ENCODE measurements at regions not wholly inside any gene's neighbourhood (a gene's known extent, or its start where the extent isn't known, plus 50 kb on each side); places are given as distances from the start of the nearest gene placed in this dataset.
A peak's percentile ranks its signal among the peaks of the same experiment; 100 is the strongest.

- Histone ChIP-seq H3K4me3 (no peak overlapping the region), H3K4me1 (no peaks in the 10 kb centered on the region), H3K27ac (peak overlapping the region; percentile 41), H3K9me3 (no peaks in the 10 kb centered on the region), H3K27me3 (ENCODE audit: insufficient read depth in 3 of 3, low read length in 2 of 3) (peaks cover 0 to 2% (median 0%) of the 10 kb centered on the region in 3 donors), H3K36me3 (ENCODE audit: insufficient read depth in 1 of 2, low read depth in 1 of 2) (no peaks in the 10 kb centered on the region)
- intact Hi-C loops (cut with DNase I): no loop called here
- DNase-seq: no peak
- no peak for TF ChIP-seq CTCF (IDR thresholded peaks at IDR 0.05)
- WGBS, 3 donors: 56 to 65% (median 61%) methylated on average over 9 of the region's 9 CpGs
- peak in 2 of 4 donors; percentile 42 to 64 for ATAC-seq
Measured at GRCh38 chr9:86500667-86501435, 146.6 kb upstream of the TUT7 start.

GRCh38 chr9:86500031-86500430, 145.8 kb upstream of the TUT7 start:
- TF ChIP-seq CTCF (IDR thresholded peaks at IDR 0.05): no peak
- DNase-seq: no peak
- no peaks in the 10 kb centered on the region for H3K4me1 ChIP-seq
- H3K4me3 ChIP-seq: no peak overlapping the region
- no peaks in the 10 kb centered on the region for H3K9me3 ChIP-seq
- peaks cover 0 to 2% (median 0%) of the 10 kb centered on the region in 3 donors for H3K27me3 ChIP-seq (ENCODE audit: insufficient read depth in 3 of 3, low read length in 2 of 3)
- no peaks in the 10 kb centered on the region for H3K36me3 ChIP-seq (ENCODE audit: insufficient read depth in 1 of 2, low read depth in 1 of 2)
- H3K27ac ChIP-seq: no peak overlapping the region
- intact Hi-C loops (cut with DNase I): no loop called here
- no peak for ATAC-seq
- 89 to 100% (median 96%) methylated on average over 1 of the region's 1 CpG for WGBS, 3 donors

GRCh38 chr9:86494644-86495111, 140.5 kb upstream of the TUT7 start:
- 54 to 73% (median 60%) methylated on average over 5 of the region's 5 CpGs for WGBS, 3 donors
- DNase-seq: no peak
- TF ChIP-seq CTCF (IDR thresholded peaks at IDR 0.05): no peak
- H3K27ac ChIP-seq: no peak overlapping the region
- ATAC-seq: no peak
- H3K27me3 ChIP-seq (ENCODE audit: insufficient read depth in 3 of 3, low read length in 2 of 3): no peaks in the 10 kb centered on the region
- H3K36me3 ChIP-seq (ENCODE audit: insufficient read depth in 1 of 2, low read depth in 1 of 2): no peaks in the 10 kb centered on the region
- intact Hi-C loops (cut with DNase I): no loop called here
- H3K9me3 ChIP-seq: no peaks in the 10 kb centered on the region
- no peak overlapping the region for H3K4me3 ChIP-seq
- no peaks in the 10 kb centered on the region for H3K4me1 ChIP-seq

GRCh38 chr9:86491468-86492266, 137.5 kb upstream of the TUT7 start:
- DNase-seq (no peak), ATAC-seq (no peak)
- intact Hi-C loops (cut with DNase I): no loop called here
- H3K36me3 ChIP-seq (ENCODE audit: insufficient read depth in 1 of 2, low read depth in 1 of 2): no peaks in the 10 kb centered on the region
- no peak overlapping the region for H3K27ac ChIP-seq
- TF ChIP-seq CTCF (IDR thresholded peaks at IDR 0.05): no peak
- H3K9me3 ChIP-seq: no peaks in the 10 kb centered on the region
- no peaks in the 10 kb centered on the region for H3K27me3 ChIP-seq (ENCODE audit: insufficient read depth in 3 of 3, low read length in 2 of 3)
- no peak overlapping the region for H3K4me3 ChIP-seq
- WGBS, 3 donors: 41 to 60% (median 46%) methylated on average over 8 of the region's 8 CpGs
- no peaks in the 10 kb centered on the region for H3K4me1 ChIP-seq
